Activated CD8-positive, alpha-beta memory T cell treated with anti-CD3 and anti-CD28 coated beads for 1 hour (primary cell): ENCODE measurements at regions not wholly inside any gene's neighbourhood (a gene's known extent, or its start where the extent isn't known, plus 50 kb on each side); places are given as distances from the start of the nearest gene placed in this dataset.

Experiments
- DNase-seq, 2 donors: peaks; one replicate each; pipeline ENCODE4 v3.0.0-alpha.2; 2020; ENCODE audit warnings: low read depth in 1 of 2; ENCODE audit errors: extremely low read depth in 1 of 2

- no peak for DNase-seq
Observed at GRCh38 chr16:82419332-82419731, 207.4 kb upstream of the CDH13 start.

- no peak for DNase-seq
Observed at GRCh38 chr16:82414476-82414875, 212.3 kb upstream of the CDH13 start.

GRCh38 chr16:82412770-82413169 lies 214.0 kb upstream of the CDH13 start:
- no peak for DNase-seq

- DNase-seq = no peak
Observed at GRCh38 chr16:82405736-82406135, 221.0 kb upstream of the CDH13 start.

- DNase-seq = no peak
Observed at GRCh38 chr16:82404586-82405315, 222.0 kb upstream of the CDH13 start.

GRCh38 chr16:82402665-82403218 lies 224.0 kb upstream of the CDH13 start:
- DNase-seq = no peak

- no peak for DNase-seq
Observed at GRCh38 chr16:82400046-82400445, 226.7 kb upstream of the CDH13 start.

GRCh38 chr16:82396509-82396908 lies 226.5 kb upstream of the MPHOSPH6 start:
- DNase-seq = no peak

- no peak for DNase-seq
Observed at GRCh38 chr16:82395212-82395611, 225.2 kb upstream of the MPHOSPH6 start.

- no peak for DNase-seq
Observed at GRCh38 chr16:82391690-82392089, 221.7 kb upstream of the MPHOSPH6 start.

- DNase-seq = no peak
Observed at GRCh38 chr16:82389956-82390650, 220.1 kb upstream of the MPHOSPH6 start.

- DNase-seq = no peak
Observed at GRCh38 chr16:82386761-82387160, 216.7 kb upstream of the MPHOSPH6 start.

- DNase-seq = no peak
Observed at GRCh38 chr16:82384949-82385348, 214.9 kb upstream of the MPHOSPH6 start.

- DNase-seq = no peak
Observed at GRCh38 chr16:82384017-82384416, 214.0 kb upstream of the MPHOSPH6 start.

GRCh38 chr16:82382521-82382920 lies 212.5 kb upstream of the MPHOSPH6 start:
- DNase-seq = no peak

- DNase-seq = no peak
Observed at GRCh38 chr16:82379551-82379950, 209.5 kb upstream of the MPHOSPH6 start.

- no peak for DNase-seq
Observed at GRCh38 chr16:82373976-82374375, 204.0 kb upstream of the MPHOSPH6 start.

- DNase-seq = no peak
Observed at GRCh38 chr16:82370282-82370681, 200.3 kb upstream of the MPHOSPH6 start.

- DNase-seq = no peak
Observed at GRCh38 chr16:82368041-82368440, 198.0 kb upstream of the MPHOSPH6 start.

GRCh38 chr16:82366462-82366861 lies 196.4 kb upstream of the MPHOSPH6 start:
- DNase-seq = no peak

- no peak for DNase-seq
Observed at GRCh38 chr16:82364690-82365089, 194.7 kb upstream of the MPHOSPH6 start.
